ENCODE measurements at regions not wholly inside any gene's neighbourhood (a gene's known extent, or its start where the extent isn't known, plus 50 kb on each side); places are given as distances from the start of the nearest gene placed in this dataset.

DNA sequence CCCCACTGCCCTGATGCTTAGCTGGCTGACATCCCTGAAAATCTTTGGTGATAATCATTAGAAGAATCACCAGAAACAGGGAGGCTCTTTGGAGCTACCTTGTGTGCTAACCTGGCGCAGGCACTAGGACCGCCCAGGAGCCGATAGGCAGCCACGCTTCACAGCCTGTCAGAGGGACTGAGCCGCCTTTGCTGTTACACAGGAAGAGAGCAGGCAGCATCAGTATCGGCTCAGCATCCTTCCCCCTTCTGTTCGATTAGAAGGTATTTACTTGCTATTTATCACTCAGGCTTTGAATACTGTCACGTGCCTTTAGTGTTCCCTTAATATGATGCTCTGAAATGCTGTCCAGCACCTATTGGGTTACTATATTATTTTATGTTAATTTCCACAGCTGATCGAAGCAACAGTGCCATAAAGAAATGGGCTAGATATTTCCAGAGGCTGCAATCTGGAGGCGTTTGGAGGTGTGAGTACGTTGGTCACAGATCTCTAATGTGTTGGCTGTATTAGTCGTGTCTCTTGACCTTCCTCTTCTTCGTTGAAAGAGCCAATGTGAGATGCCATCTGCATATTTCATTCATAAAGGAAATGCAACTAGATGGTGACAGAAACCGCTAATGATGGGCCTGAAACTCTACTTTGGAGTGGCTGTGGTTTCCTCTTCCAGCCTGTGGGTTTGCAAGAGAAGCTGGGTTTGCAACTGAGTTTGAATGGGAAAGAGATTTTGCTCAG is 110.4 kb upstream of the RAB27B start:
- DNase-seq = peak; percentile 59

DNA sequence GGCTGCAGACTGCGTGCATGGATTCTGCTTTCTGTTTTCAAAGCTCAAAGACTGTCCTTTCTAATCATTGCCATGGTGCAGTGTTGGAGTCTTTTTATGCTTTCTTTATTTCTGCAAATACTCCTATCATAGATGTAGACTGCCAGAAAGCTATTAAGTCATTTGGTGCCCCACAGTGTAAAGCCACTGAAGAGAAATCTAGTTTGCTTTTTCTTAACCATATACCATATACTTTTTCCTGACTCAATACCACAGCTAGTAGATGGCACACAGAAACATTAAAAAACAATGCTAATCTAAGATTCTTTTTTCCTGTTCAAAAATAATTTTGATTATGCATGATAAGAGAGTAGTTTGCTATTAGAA is 109.9 kb upstream of the RAB27B start:
- no peak for DNase-seq

DNA sequence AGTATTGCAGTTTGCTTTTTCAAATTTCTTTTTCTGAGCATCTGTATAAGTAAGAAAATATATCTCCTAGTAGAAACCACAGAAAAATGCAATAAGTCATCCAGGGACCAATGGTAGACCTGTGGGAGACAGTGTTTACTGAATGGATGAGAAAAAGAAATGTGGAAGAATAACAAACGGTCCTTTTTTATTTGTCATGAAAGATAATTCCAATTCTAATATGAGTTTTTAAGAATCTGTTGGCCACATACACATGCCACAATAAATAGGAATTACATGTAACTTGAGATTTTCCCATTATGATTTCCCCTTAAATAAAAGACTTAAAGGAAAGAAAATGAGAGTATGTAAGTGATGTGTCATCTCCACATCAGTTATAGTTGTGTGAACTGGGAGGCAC is 107.7 kb upstream of the RAB27B start:
- DNase-seq = no peak

DNA sequence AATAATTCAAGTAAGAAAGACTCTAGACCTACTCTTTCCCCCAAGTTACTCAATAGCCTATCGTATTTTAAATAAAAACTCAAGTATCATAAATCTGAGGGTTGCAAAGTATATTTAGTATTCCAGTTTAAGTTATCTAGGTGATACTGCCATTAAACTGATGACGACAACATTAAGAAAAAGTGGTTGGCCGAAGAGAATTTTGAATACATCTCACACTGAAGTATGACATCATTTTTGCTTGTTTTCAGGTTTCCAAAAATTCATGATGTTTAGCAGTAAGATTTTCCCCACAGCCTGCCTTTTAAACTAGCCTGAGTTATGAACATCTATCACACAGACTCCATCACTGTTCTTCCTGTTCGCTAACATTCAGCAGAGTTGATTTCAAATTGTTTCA is 102.1 kb upstream of the RAB27B start:
- DNase-seq = no peak

DNA sequence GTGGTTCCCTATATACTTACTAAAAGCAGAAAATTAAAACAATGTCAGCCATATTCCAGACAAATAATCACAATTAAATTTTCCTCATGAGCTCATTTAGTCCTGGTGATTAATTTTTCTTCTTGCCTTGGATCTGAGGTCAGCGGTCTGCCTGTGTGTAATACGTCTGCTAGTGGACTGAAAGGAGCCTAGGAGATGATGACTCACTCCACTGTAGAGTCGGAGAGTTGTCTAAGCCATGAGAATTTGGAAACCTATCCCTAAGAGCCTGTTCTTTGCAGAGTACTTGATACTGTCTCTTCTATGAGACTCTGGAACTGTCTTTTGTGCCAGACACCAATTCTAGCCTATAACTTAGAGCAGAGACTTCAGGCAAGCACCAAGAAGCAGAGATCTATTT is 94.2 kb upstream of the RAB27B start:
- no peak for DNase-seq

DNA sequence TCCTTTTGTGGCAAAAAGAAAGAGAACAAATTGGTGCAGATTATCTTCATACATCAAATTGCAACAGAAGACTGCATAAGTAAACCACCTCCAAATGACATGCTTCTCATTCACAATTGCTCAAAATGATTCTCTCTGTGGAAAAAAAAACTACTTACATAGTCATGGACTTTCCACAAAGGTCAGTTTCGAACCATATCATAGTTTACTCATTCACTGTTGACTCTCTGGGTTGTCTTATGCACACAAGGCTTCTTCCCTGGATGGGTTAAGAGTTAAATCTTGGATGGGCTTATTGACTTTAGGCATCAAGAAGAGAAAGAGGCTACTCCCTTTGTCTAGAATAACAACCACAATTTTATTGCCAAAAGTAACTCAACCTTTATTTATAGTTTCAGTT is 91.3 kb upstream of the RAB27B start:
- no peak for DNase-seq

DNA sequence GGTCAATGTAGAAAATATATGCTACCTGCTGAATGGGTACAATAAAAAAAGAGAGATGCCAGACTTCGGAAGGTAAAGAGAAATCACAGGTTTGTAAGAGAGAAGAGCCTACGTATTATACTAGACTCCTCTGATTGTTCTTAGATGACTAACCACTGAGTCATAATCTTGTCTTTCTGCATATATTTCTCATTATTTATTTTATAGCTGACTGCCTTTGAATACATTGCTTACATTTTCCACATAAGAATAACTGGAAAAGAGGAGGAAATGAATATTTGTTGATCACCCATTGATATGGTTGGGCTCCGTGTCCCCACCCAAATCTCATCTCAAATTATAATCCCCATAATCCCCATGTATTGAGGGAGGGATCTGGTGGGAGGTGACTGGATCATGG is 90.3 kb upstream of the RAB27B start:
- no peak for DNase-seq

DNA sequence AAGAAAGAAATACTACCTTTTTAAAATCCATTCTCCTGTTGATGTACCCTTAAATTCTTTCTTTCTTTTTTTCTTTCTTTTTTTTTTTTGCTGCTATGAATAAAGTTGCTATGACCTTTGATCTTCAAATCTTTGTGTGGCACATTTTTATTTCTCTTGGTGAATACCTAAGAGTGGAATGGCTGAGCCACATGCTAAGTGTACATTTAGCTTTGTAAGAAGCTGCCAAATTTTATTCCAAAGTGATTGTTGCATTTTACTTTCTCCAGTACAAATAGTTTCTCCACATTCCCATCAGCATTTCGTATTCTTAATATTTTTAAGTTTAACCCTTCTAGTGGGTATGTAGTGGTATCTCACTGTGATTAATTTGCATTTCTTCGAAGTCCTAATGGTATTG is 88.8 kb upstream of the RAB27B start:
- no peak for DNase-seq

DNA sequence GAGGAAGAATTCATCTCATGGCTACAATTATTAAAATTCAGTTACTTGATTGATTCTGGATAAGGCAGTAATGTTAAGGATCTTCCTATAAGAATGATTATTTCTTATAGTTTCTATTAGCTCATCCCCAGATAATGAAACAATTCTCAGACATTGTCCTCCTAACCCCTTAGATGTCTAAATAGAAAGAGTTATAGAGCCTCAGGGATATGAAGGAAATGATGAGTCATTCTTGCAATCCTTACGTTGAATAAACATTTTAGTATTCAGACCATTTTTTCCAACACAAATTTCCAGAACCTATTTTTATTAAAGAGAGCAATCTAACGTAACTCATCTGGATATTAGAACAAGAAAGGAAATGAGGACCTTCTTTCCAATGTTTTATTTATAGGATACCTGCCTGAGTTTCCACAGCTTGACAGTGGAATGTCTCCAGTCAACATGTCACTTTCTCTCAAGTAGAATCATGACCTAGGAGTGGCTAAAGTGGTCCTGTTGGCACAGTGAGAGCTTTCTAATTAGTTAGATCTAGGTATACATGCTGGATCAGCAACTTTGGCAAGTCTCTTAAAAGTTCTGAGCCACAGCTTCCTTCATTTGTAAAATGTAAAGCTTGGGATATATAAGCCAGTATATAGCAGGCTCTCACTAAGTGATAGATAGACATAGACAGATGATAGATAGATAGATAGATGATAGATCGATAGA is 88.0 kb upstream of the RAB27B start:
- no peak for DNase-seq

DNA sequence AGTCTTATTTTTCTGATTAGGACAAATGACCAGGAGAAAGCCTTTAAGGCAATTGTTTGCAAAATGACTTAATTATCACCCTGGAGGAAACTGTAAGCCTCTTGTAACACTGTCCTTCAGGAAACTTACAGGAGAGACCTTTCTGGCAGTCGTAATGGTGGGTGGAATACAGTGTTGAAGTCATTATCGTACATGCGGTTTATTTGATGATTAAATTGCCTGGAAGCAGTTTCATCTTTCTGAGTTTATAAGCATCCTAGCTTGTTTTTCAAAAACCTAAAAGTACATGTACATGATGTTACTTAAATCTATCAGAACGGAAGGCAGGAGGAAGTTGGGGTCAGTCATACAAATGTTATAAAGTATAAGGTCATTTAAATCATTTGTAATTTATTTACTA is 86.2 kb upstream of the RAB27B start:
- DNase-seq = no peak

DNA sequence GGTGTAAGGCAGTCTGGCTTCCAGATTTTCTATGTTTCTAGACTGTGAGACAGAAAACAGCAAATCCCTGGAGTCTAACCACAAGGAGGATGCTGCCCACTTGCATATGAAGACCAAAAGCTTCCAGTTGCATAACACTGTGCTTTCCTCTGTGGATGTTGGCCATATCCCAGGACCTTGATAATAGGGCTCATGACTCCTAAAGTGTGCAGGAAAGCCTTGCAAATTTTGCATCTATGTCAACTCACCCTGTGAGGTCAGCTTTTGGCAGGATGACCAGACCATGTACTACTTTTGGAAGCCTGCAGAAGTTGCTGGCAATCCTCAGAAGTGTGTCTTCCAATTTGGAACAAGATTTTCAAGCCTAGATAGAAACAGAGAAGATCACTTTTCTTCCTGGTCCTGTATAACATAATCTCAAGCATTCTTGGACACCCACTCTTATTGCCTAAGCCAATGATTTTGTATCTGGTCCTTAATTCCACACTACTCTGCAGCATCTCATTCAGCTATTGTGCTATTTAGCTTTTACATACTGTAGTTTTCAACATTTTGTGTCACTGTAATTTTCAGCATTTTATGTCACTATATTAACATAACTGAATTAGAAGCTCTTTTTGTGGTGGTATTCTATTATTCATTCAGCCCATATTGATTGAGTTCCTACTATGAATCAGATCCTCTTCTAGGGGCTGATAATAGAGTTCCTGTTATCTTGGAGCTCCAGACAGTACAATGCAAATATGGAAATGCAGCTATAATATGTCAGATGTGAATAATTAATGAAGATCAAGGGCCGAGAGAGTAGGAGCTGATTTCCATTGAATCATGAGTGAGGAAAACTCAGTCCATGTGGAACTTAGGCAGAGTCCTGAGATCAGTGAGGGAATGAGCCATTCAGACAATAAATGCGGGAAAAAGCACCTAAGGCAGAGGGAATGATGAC is 85.3 kb upstream of the RAB27B start:
- no peak for DNase-seq

DNA sequence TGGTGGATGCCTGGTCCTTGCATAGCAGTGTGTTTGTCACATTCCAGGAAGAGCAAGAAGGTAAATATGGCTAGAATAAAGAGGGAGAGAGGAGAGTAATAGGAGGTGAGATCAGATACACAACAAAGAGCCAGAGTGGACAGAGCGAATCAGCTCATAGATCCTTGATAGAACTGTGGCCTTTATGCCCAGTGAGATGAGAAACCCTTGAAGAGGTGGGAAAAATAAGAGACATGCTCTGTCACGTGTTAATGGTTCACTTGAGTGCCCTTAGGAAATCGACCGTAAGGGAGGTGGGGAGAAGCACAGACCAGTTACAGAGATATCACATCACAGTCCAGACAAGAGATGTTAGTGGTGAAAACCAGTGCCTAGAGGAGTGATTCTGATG is 84.7 kb upstream of the RAB27B start:
- DNase-seq = no peak

DNA sequence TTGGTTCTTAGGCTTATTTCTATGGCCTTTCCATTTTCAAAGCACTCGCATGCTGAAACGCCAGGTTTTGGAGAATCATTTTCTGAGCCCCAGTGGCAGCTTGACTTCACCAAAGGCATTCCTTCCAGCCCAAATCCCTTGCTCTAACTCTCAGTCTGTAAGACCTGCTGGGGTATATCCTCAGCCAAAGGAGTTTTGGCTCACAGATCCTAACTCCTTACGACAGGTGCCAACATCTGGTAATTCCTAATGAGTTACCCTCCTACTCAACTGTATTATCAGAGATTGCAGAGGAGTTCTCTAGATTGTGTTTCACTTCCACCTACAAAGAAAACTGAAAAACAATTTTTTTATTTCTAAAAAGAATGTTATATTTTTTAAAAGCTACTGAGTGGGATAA is 79.0 kb upstream of the RAB27B start:
- no peak for DNase-seq

DNA sequence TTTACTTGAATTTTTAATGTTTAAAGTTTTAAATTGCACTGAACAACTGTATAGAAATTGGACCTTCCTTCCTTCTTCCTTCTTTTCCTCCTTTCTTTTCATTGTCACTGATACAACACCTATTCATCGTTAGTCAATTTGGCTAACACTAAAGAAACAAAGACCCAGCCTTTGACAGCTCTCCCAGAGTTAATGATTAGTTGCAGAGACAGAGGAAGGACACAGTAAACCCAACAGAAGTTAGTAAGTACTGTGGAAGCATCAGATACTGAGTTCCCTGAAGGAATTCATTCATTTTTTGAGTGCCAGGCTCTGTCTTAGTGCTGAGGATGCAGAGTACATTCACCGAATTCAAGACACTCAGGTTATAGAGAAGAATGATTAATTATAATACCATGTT is 77.9 kb upstream of the RAB27B start:
- no peak for DNase-seq

DNA sequence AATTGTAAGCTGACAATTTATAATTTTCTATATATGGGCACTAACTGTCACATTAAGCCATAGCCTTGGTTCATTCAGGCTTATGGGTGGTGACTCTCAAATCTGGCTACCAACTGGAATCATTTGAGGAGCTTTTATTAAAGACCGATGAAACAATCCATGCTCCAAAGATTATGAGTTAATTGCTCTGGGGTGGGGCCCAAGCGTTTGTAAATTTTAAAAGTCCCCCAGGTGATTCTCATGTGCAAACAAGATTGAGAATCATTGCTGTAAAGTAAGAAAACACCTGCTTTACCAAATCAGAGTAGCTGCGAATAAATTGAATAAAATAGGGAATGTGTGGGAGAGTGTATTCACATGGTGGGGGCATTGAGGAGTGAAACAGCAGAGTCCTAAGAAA is 76.1 kb upstream of the RAB27B start:
- DNase-seq = no peak

DNA sequence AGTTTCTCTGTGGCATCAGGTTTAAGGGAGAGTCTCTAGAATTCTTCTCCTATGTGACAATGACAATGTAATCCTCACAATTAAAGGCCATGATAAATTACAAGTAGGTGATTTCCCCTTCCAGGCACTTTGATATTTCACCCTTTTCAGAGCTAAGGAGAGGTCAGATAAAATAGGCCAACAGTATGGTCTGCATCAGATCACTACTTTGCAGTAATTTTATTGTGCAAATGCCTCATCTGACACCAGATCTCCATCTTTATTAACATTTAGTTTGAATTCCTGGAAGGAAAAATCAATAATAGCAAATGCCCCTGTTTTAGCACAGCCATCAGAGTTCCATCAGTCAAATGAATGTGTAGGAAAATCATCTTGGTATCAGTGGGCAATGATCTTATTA is 72.8 kb upstream of the RAB27B start:
- DNase-seq = no peak

DNA sequence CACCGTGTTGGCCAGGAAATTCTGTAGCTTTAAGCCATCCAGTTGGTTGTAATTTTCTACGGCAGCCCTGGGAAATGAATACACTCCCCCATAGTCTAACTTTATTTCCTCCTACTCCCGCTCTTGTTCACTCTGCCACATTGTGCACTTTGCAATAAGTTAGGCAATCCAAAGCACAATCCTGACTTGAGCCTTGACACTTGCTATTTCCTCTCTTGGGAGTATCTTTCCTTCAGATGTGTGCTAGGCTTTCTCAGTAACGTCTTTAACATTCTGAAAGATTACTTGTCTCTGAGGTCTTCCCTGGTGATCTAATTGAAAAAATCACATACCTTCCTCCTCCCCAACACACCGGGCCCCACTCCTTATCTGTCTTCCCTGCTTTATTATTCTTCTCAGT is 65.9 kb upstream of the RAB27B start:
- no peak for DNase-seq

DNA sequence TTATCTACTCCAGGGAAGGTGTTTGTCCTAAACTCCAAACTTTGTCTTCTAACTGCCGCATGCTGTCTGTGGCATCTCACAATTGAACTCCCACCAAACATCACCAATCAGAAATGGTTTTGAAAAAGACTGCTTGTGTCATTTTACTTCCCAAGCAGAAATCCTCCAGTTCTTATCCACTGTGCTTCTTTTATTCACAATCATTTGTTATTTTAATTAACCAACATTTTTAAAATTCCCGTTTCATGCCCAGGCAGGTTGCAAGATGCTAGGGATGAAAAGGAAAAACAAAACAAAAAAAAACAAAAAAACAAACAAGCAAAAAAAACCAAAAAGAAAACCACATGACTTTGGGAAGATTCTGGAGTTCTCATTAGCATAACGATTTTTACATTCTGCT is 63.5 kb upstream of the RAB27B start:
- no peak for DNase-seq

DNA sequence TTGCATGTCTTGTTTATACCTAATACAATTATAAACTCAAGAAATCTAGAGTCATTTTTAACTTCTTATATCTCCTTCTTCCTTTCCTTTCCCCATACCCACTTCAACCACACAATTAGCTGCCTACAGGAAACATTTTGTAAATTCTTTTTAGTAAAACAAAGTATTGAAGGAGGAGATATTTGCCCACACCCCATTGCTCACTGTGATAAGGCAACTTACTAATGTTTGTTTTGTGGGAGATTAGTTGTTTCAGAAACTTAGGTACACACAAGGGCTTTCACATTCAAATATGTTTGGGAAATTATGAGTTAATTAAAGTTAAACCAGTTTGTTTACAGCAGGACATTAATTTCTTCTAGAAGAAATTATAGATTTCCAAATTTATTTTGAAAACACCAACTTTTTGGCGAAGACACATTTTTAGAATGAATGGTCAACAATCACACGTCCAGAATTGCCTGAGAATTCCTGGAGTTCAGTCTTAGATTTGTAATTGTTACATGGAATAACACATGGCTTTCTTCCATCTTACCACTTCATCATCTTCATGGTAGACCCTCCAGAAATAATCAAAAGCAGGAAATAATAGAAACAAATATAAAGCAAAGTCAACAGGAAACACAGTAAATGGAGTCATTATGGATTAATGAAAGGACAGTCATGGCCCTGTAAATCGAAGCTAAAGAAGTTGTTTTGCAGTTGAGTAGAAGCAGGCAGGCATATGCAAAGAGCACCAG is 62.5 kb upstream of the RAB27B start:
- no peak for DNase-seq

DNA sequence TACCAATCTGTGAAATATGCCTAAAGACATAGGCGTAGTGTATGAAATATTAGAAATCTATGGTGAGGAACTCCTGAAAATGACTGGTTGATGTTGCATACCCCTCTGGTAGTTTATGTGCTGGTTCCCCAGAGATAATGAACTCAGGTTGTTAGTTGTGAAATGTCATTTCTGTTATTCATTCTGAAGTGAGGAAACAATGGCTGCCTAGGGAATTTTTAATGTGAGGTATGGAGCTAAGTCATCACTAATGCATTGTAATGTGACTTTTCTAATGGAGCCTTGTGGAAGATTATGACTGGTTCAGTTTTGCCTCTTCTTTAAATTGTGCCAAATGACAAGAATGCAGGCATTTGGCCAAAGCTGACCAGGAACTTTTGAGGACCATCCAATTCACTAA is 61.6 kb upstream of the RAB27B start:
- no peak for DNase-seq

DNA sequence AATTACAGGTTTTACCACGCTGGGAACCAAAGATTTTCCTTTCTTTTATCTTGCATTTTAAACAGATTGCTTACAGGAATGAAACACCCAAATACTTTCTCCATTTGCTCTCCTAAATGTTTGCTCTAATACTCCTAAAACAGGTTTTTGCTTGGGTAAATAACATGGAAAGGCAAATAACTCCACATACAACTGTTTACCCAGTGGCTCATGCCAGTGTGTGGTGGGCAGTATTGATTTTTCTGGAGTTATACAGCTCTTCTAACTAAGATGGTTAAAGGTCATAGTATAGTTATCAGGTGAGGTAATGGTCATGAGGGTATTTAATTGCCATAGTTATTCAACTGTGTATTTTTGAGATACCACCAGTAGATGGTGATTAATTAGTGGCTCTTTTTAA is 61.2 kb upstream of the RAB27B start:
- no peak for DNase-seq

DNA sequence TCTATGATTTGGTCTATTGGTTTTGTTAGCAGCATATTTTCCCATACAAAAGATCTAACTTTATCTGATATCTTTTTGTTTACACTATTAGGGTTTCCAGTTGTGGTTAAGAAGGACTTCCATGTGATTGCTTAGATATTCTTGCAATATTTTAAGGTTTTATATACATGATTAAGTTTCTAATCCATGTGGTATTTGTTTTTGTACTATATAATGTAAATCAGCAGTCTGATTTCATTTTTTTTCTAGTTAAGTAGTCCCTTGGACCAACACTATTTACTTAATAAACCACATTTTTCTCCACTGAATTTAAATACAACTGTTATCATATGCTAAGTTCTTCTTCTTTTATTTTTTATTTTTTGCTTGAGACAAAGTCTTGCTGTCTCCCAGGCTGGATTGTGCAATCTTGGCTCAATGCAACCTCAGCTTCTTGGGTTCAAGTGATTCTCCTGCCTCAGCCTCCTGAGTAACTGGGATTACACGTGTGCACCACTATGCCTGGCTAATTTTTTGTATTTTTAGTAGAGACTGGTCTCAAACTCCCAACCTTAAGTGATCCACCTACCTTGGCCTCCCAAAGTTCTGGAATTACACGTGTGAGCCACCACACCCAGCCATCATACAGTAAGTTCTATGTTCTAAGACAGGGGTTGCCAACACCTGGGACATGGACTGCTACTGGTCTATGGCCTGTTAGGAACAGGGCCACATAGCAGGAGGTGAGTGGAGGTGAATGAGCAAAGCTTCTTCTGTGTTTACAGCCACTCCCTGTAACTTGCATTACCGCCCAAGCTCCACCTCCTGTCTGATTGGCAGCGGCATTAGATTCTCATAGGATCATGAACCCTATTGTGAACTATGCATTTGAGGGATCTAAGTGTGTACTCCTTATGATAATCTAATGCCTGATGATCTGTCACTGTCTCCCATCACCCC is 58.5 kb upstream of the RAB27B start:
- no peak for DNase-seq
